ENCODE measurements at regions not wholly inside any gene's neighbourhood (a gene's known extent, or its start where the extent isn't known, plus 50 kb on each side); places are given as distances from the start of the nearest gene placed in this dataset.

- TF ChIP-seq CTCF (IDR thresholded peaks at IDR 0.05; ENCODE audit: extremely low read depth in 1 of 2, insufficient read depth in 1 of 2, low read depth in 1 of 2, low read length in 2 of 2) (no peak), EZH2 (IDR thresholded peaks at IDR 0.05; ENCODE audit: borderline replicate concordance, low read depth, low read length, severe bottlenecking) (no peak), POLR2AphosphoS5 (IDR thresholded peaks at IDR 0.05; ENCODE audit: insufficient read depth, low read depth, low read length) (no peak), POLR2A (IDR thresholded peaks at IDR 0.05; ENCODE audit: low read depth, low read length) (no peak), FOS (IDR thresholded peaks at IDR 0.05; ENCODE audit: borderline replicate concordance, insufficient read depth, low read length) (no peak), GATA2 (IDR thresholded peaks at IDR 0.05; ENCODE audit: insufficient read depth, insufficient read length, low read depth, low read length) (no peak), MYC (IDR thresholded peaks at IDR 0.05; ENCODE audit: low read depth, low read length) (no peak)
These were observed 475.8 kb downstream of the BCAT1 start for GRCh38 chr12:24473097-24473496.
